Psoas muscle (tissue), 7 donors: ENCODE measurements at regions not wholly inside any gene's neighbourhood (a gene's known extent, or its start where the extent isn't known, plus 50 kb on each side); places are given as distances from the start of the nearest gene placed in this dataset.

Experiments used
- ATAC-seq, 4 donors: fragments of 200-7000 bp; cut with Tn5 transposase; one replicate each; pipeline ENCODE4 v1.9.1; 2020; ENCODE audit warnings: moderate library complexity in 3 of 4, mild to moderate bottlenecking in 2 of 4
- DNase-seq, 2 donors: peaks; one replicate each; pipeline ENCODE4 v3.0.0-alpha.2; 2020
- H3K27ac ChIP-seq: fragments of 200-600 bp; one replicate; pipeline ENCODE4 v1.8.0; 2022
- H3K27me3 ChIP-seq, 3 donors: fragments of 200-600 bp in 1 of 3; one replicate each; pipeline versions ENCODE4 v1.6.1 to v1.8.0; 2013 to 2022; ENCODE audit warnings: low read length in 2 of 3, mild to moderate bottlenecking in 2 of 3, moderate library complexity in 1 of 3; ENCODE audit not compliant: insufficient read depth in 3 of 3
- H3K36me3 ChIP-seq, 2 donors: fragments of 200-600 bp in 1 of 2; one replicate each; pipeline versions ENCODE4 v1.6.1 to v1.8.0; 2013 to 2022; ENCODE audit warnings: low read depth in 1 of 2, mild to moderate bottlenecking in 1 of 2, moderate library complexity in 1 of 2; ENCODE audit not compliant: insufficient read depth in 1 of 2
- H3K4me1 ChIP-seq: fragments of 200-600 bp; one replicate; pipeline ENCODE4 v1.8.0; 2022
- H3K4me3 ChIP-seq: fragments of 200-600 bp; one replicate; pipeline ENCODE4 v1.8.0; 2022; ENCODE audit warnings: mild to moderate bottlenecking
- H3K9me3 ChIP-seq: fragments of 200-600 bp; one replicate; pipeline ENCODE4 v1.8.0; 2022
- WGBS, 3 donors: extraction: QIAGEN DNeasy Blood & Tissue Kit; methylation state at CpG; one replicate each; pipeline versions ENCODE4 v1.1.6 to v1.1.7; 2013; 5-methylcytosine and 5-hydroxymethylcytosine counted together
- intact Hi-C, 2 donors: fragments of 100-400 bp; cut with DNase I; formaldehyde crosslinking; loops; one replicate each; pipeline versions ENCODE4 v1.11.0 to v1.14.2; 2022
- TF ChIP-seq, protein P1 (sequence below): fragments of 200-600 bp; IDR thresholded peaks from one replicate; pipeline ENCODE4 v1.8.0; 2022; ENCODE audit warnings: antibody characterized with exemption
- donor health status: healthy with polysubstance abuse.
- donor health status: DM: no; HTN: no; CAD: no; lungs with moderate emphysema.
- donor health status: Bipolar disorder and iron deficiency.
- donor health status: healthy.
- donor health status: DM: yes; HTN: yes; CAD: no.
- donor health status: DM: no; HTN: no; CAD: no.
- donor health status: DM: yes; HTN: yes; CAD: no.

DNA sequence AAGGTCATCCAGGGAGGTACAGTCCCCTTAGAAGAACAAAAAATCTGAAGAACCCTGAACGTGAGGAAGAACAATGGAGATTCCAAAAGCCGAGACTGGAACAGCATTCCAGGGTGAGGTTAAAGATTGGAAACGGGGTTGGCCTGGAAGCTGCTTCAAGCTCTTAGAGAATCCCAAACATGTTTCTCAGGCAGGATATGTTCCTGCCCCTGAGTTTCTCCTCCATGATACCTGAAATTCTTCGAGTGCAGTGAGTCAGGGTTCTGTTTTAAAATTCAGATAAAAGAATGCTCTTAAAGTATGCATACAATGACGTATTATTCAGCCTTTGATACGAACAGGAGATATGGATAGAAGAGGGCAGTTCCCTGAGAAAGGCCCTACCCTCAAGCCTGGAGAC, 293.1 kb downstream of the HS3ST3B1 start:
- 75 to 77% (median 75%) methylated on average over 6 of the region's 6 CpGs for WGBS, 3 donors
- Histone ChIP-seq H3K9me3 (no peaks in the 10 kb centered on the region), H3K36me3 (no peaks in the 10 kb centered on the region), H3K4me1 (no peaks in the 10 kb centered on the region), H3K4me3 (no peak overlapping the region), H3K27me3 (no peaks in the 10 kb centered on the region), H3K27ac (no peak overlapping the region)
- intact Hi-C loops = no loop called here
- no peak for DNase-seq
- ATAC-seq = no peak
- TF ChIP-seq, protein P1, sequence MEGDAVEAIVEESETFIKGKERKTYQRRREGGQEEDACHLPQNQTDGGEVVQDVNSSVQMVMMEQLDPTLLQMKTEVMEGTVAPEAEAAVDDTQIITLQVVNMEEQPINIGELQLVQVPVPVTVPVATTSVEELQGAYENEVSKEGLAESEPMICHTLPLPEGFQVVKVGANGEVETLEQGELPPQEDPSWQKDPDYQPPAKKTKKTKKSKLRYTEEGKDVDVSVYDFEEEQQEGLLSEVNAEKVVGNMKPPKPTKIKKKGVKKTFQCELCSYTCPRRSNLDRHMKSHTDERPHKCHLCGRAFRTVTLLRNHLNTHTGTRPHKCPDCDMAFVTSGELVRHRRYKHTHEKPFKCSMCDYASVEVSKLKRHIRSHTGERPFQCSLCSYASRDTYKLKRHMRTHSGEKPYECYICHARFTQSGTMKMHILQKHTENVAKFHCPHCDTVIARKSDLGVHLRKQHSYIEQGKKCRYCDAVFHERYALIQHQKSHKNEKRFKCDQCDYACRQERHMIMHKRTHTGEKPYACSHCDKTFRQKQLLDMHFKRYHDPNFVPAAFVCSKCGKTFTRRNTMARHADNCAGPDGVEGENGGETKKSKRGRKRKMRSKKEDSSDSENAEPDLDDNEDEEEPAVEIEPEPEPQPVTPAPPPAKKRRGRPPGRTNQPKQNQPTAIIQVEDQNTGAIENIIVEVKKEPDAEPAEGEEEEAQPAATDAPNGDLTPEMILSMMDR = no peak

DNA sequence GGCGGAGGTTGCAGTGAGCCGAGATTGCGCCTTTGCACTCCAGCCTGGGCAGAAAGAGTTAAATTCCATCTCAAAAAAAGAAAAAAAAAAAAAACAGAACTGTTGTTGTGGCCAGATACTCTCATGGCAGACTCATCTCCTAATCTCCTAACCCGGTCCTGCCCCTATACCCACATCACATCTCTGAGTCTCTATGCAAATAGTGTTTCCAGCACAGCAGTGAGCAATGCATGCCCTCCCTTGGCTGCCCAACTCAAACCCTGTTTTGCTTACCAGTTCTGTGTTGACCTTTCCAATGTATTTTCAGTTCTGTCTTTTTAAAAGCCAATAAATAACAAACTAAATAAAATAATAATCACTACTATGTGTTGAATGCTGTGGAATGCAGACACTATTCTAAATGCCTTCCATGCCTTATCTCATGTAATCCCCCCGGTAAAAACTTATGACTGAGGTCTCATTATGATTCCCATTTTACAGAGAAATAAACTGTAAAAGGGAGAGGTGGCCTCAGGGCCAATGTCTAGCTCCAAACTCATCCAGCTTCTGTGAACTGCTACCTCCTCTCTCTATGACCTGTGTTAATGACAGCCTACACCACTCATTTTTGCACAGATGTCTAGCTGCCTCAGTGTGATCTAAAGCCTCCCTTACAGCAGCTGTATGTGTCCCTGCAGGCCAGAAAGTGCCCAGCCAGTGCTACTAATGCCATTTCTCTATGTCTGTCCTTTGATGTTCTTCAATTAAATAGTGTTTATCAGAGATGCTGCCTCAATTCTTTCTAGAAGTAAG, 289.8 kb downstream of the HS3ST3B1 start:
- Histone ChIP-seq H3K4me3 (no peak overlapping the region), H3K9me3 (no peaks in the 10 kb centered on the region), H3K4me1 (no peaks in the 10 kb centered on the region), H3K27ac (no peak overlapping the region), H3K36me3 (no peaks in the 10 kb centered on the region), H3K27me3 (no peaks in the 10 kb centered on the region)
- no peak for ATAC-seq
- TF ChIP-seq, protein P1 = no peak
- 79 to 86% (median 80%) methylated on average over 5 of the region's 5 CpGs for WGBS, 3 donors
- intact Hi-C loops = no loop called here
- DNase-seq = no peak

DNA sequence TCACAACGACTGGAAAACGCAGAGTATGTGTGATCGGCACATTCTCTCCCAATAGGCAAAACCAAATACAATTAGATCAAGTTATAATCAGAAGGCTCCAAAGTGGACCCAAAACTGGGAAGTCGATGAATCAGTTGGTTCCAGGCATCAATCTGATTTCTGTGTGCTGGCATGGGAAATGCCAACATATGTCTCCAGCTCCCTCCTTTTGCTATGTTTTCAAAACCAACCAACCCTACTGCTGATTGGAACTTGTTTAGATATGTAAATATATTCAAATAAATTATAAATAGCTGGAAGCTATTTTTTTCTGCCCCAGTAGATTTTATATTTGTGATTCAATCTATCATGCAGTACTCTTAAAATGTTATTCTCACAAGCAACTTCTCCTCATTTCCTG, 284.2 kb downstream of the HS3ST3B1 start:
- no peak for ATAC-seq
- H3K36me3 ChIP-seq = no peaks in the 10 kb centered on the region
- no peaks in the 10 kb centered on the region for H3K9me3 ChIP-seq
- TF ChIP-seq, protein P1 = no peak
- H3K4me3 ChIP-seq = no peak overlapping the region
- no peak overlapping the region for H3K27ac ChIP-seq
- H3K27me3 ChIP-seq = no peaks in the 10 kb centered on the region
- WGBS, 3 donors = 47 to 60% (median 47%) methylated on average over 4 of the region's 4 CpGs
- intact Hi-C loops = no loop called here
- no peaks in the 10 kb centered on the region for H3K4me1 ChIP-seq
- no peak for DNase-seq

DNA sequence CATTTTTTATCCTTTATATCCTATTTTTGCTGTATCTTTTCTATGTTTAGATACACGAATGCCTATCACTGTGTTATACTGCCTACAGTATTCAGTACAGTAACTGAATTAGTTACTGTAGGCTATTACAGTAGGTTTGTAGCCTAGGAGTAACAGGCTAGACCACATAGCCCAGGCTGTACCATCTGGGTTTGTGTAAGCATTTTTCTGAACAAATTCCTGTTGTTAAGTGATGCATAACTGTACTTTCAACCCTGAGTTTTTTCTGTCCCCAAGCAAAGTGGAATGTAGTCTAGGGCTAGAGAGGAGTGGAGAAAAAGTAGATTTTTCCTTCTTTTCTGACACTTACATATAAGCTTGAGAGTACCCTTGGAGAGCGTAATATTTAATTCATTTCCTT, 282.1 kb downstream of the HS3ST3B1 start:
- intact Hi-C loops = no loop called here
- DNase-seq (no peak), ATAC-seq (no peak)
- Histone ChIP-seq H3K4me1 (no peaks in the 10 kb centered on the region), H3K36me3 (no peaks in the 10 kb centered on the region), H3K4me3 (no peak overlapping the region), H3K27me3 (no peaks in the 10 kb centered on the region), H3K9me3 (no peaks in the 10 kb centered on the region), H3K27ac (no peak overlapping the region)
- WGBS, 3 donors = 92 to 96% (median 94%) methylated on average over 2 of the region's 2 CpGs
- TF ChIP-seq, protein P1 = no peak
